ENCODE measurements at regions not wholly inside any gene's neighbourhood (a gene's known extent, or its start where the extent isn't known, plus 50 kb on each side); places are given as distances from the start of the nearest gene placed in this dataset.

GRCh38 chr9:8208465-8208864, 408.9 kb upstream of the DMAC1 start:
- no peaks in the 10 kb centered on the region for H4K20me1 ChIP-seq (ENCODE audit: insufficient read depth, low read length)
- no peak for DNase-seq
- H3K27me3 ChIP-seq (ENCODE audit: control insufficient read depth in 2 of 2, insufficient read depth in 2 of 2, low read length in 2 of 2), result no peaks in the 10 kb centered on the region
- peaks cover 15 to 16% of the 10 kb centered on the region in 2 donors for H3K4me1 ChIP-seq (ENCODE audit: control insufficient read depth in 1 of 2, insufficient read depth in 2 of 2, low read length in 2 of 2)
- Mint-ChIP-seq H3K36me3 (no peaks in the 10 kb centered on the region), H3K4me3 (no peak overlapping the region), H3K27ac (no peak overlapping the region), H3K4me1 (peaks cover 18% of the 10 kb centered on the region), H3K9me3 (peaks cover 0 to 3% (median 0%) of the 10 kb centered on the region in 7 donors), H3K27me3 (ENCODE audit: low read depth in 3 of 3) (peaks cover 0 to 2% (median 0%) of the 10 kb centered on the region in 3 donors)
- no peak overlapping the region for H2AFZ ChIP-seq (ENCODE audit: insufficient read depth, low read depth, low read length, poor library complexity, severe bottlenecking)
- no peaks in the 10 kb centered on the region for H3K9me3 ChIP-seq (replicated peaks in 1 of 2; ENCODE audit: control insufficient read depth in 1 of 2, insufficient read depth in 1 of 2, low read length in 2 of 2)
- no peak overlapping the region for H3K4me2 ChIP-seq (replicated peaks; ENCODE audit: extremely low read depth, low read length, poor library complexity, severe bottlenecking)
- no peaks in the 10 kb centered on the region for H3K36me3 ChIP-seq (replicated peaks in 1 of 2; ENCODE audit: control insufficient read depth in 1 of 2, insufficient read depth in 2 of 2, low read length in 2 of 2)
- no peak overlapping the region for H3K4me3 ChIP-seq (replicated peaks in 1 of 3; ENCODE audit: low read depth in 2 of 3, low read length in 3 of 3)
- H3K9ac ChIP-seq (ENCODE audit: insufficient read depth, low read length, poor library complexity, severe bottlenecking), result no peak overlapping the region
- intact Hi-C loops (cut with micrococcal nuclease), result no loop called here
- WGBS (ENCODE audit: insufficient coverage), result 100% methylated on average over 1 of the region's 2 CpGs
- H3K79me2 ChIP-seq (ENCODE audit: insufficient read depth, low read length), result no peaks in the 10 kb centered on the region
- H3K27ac ChIP-seq (ENCODE audit: low read depth in 1 of 2, low read length in 2 of 2), result no peak overlapping the region
- TF ChIP-seq CTCF (IDR thresholded peaks at IDR 0.05), result no peak

- no peak overlapping the region for H3K4me3 ChIP-seq (replicated peaks in 1 of 3; ENCODE audit: low read depth in 2 of 3, low read length in 3 of 3)
- no peak overlapping the region for H3K4me3 Mint-ChIP-seq
- no peak overlapping the region for H3K27ac ChIP-seq (ENCODE audit: low read depth in 1 of 2, low read length in 2 of 2)
- H3K4me1 ChIP-seq (ENCODE audit: control insufficient read depth in 1 of 2, insufficient read depth in 2 of 2, low read length in 2 of 2), result peaks cover 15 to 16% of the 10 kb centered on the region in 2 donors
- peaks cover 0 to 2% (median 0%) of the 10 kb centered on the region in 3 donors for H3K27me3 Mint-ChIP-seq (ENCODE audit: low read depth in 3 of 3)
- H3K4me2 ChIP-seq (replicated peaks; ENCODE audit: extremely low read depth, low read length, poor library complexity, severe bottlenecking), result no peak overlapping the region
- H4K20me1 ChIP-seq (ENCODE audit: insufficient read depth, low read length), result no peaks in the 10 kb centered on the region
- H3K9me3 ChIP-seq (replicated peaks in 1 of 2; ENCODE audit: control insufficient read depth in 1 of 2, insufficient read depth in 1 of 2, low read length in 2 of 2), result no peaks in the 10 kb centered on the region
- DNase-seq, result no peak
- H3K27me3 ChIP-seq (ENCODE audit: control insufficient read depth in 2 of 2, insufficient read depth in 2 of 2, low read length in 2 of 2), result no peaks in the 10 kb centered on the region
- H2AFZ ChIP-seq (ENCODE audit: insufficient read depth, low read depth, low read length, poor library complexity, severe bottlenecking), result no peak overlapping the region
- no peak overlapping the region for H3K27ac Mint-ChIP-seq
- peaks cover 0 to 5% (median 0%) of the 10 kb centered on the region in 7 donors for H3K9me3 Mint-ChIP-seq
- H3K4me1 Mint-ChIP-seq, result peaks cover 18% of the 10 kb centered on the region
- H3K36me3 ChIP-seq (replicated peaks in 1 of 2; ENCODE audit: control insufficient read depth in 1 of 2, insufficient read depth in 2 of 2, low read length in 2 of 2), result no peaks in the 10 kb centered on the region
- H3K36me3 Mint-ChIP-seq, result no peaks in the 10 kb centered on the region
- intact Hi-C loops (cut with micrococcal nuclease), result no loop called here
- TF ChIP-seq CTCF (IDR thresholded peaks at IDR 0.05), result no peak
- H3K79me2 ChIP-seq (ENCODE audit: insufficient read depth, low read length), result no peaks in the 10 kb centered on the region
- no peak overlapping the region for H3K9ac ChIP-seq (ENCODE audit: insufficient read depth, low read length, poor library complexity, severe bottlenecking)
- whole genome bisulfite sequencing (ENCODE audit: insufficient coverage), result no CpG with 5 or more reads among the region's 1 CpG
Measured at GRCh38 chr9:8207596-8207995, 408.0 kb upstream of the DMAC1 start.
